OCI-LY3 (cell line): ENCODE measurements at regions not wholly inside any gene's neighbourhood (a gene's known extent, or its start where the extent isn't known, plus 50 kb on each side); places are given as distances from the start of the nearest gene placed in this dataset.

Source experiments
- H2AFZ ChIP-seq: fragments of 200-600, 300-600 bp; shearing (Covaris generic); 2 replicates; pipeline ENCODE4 v1.6.0; 2014; ENCODE audit warnings: antibody characterized with exemption, low read depth, low read length
- H3K27ac ChIP-seq: fragments of 200-600, 300-600 bp; sonication (generic); 2 replicates; pipeline ENCODE4 v1.5.1; 2014; ENCODE audit warnings: mild to moderate bottlenecking, low read length, moderate library complexity, mixed read lengths
- H3K27me3 ChIP-seq: fragments of 200-600, 300-600 bp; sonication (generic); 2 replicates; pipeline ENCODE4 v1.6.1; 2014; ENCODE audit warnings: low read depth, low read length, mixed read lengths
- H3K36me3 ChIP-seq: fragments of 200-600, 300-600 bp; sonication (generic); replicated peaks from 2 replicates; pipeline ENCODE3; 2014; ENCODE audit warnings: low read depth, low read length, mixed read lengths
- H3K4me1 ChIP-seq: fragments of 300-600, 200-600 bp; sonication (generic); 2 replicates; pipeline ENCODE4 v1.6.1; 2014; ENCODE audit warnings: low read length, mixed read lengths
- H3K4me2 ChIP-seq: fragments of 200-600, 300-600 bp; sonication (generic); 2 replicates; pipeline ENCODE4 v1.6.1; 2014; ENCODE audit warnings: low read length, mixed read lengths
- H3K4me3 ChIP-seq: fragments of 300-600, 200-600 bp; sonication (generic); 2 replicates; pipeline ENCODE4 v1.5.1; 2014; ENCODE audit warnings: antibody characterized with exemption, mild to moderate bottlenecking, low read length, moderate library complexity
- H3K79me2 ChIP-seq: fragments of 300-600, 200-600 bp; shearing (Covaris generic); 2 replicates; pipeline ENCODE4 v1.6.1; 2014; ENCODE audit warnings: mild to moderate bottlenecking, low read length, mixed read lengths
- H3K9ac ChIP-seq: fragments of 300-600, 200-600 bp; shearing (Covaris generic); 2 replicates; pipeline ENCODE4 v1.6.0; 2014; ENCODE audit warnings: mild to moderate bottlenecking, low read length, moderate library complexity
- H3K9me3 ChIP-seq: fragments of 200-600, 300-600 bp; shearing (Covaris generic); 2 replicates; pipeline ENCODE4 v1.6.1; 2014; ENCODE audit warnings: low read length, mixed read lengths; ENCODE audit not compliant: insufficient read depth
- H4K20me1 ChIP-seq: fragments of 200-600, 300-600 bp; sonication (generic); 2 replicates; pipeline ENCODE4 v1.6.1; 2016; ENCODE audit warnings: low read length, mixed read lengths; ENCODE audit not compliant: insufficient read depth
- EZH2phosphoT487 ChIP-seq: fragments of 200-600 bp; shearing (Covaris generic); IDR thresholded peaks from 2 replicates; pipeline ENCODE4 v1.6.1; 2018; ENCODE audit warnings: antibody characterized with exemption, mixed run types, low read depth
- TF ChIP-seq, protein P1 (sequence below): fragments of 200-600, 300-600 bp; sonication (generic); IDR thresholded peaks from 2 replicates; pipeline ENCODE4 v1.5.1; 2014; ENCODE audit warnings: antibody characterized with exemption, low read length, low read depth

DNA sequence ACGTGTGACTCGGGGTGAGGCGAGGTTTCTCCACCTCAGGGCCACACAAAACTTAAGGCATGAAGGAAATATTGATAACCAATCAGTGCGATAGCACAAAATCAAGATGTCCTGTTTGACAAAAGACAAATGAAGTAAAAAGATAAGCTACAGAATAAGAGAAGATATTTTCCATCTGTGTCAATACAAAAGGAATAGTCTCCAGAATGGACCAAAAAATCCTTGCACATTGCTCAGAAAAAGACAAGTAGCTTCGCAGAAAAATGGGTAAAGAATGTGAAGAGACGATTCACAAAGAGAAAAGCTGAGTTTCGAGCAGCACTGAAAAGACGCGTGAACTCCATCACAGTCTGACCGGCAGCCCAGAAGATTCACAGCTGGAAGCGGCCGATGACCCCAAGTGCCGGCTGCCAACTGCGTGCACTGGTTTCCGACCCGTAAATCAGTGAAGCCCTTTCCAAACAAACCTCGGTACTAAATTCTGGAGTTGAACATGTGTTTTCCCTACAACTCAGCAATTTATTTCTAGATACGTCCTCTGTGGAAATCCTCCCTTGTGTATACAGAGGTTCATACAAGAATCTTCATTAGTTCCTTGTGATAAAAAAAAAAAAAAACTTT is 308.4 kb downstream of the BRD1 start:
- H3K4me3 ChIP-seq, result no peak overlapping the region
- H3K27ac ChIP-seq, result no peak overlapping the region
- 0 out of 2 replicates have a peak, but pooled peaks cover 2% of the 10 kb centered on the region for H4K20me1 ChIP-seq
- H2AFZ ChIP-seq, result no peak overlapping the region
- H3K4me2 ChIP-seq, result no peak overlapping the region
- no peaks in the 10 kb centered on the region for H3K4me1 ChIP-seq
- no peak overlapping the region for H3K9ac ChIP-seq
- no peaks in the 10 kb centered on the region for H3K79me2 ChIP-seq
- H3K9me3 ChIP-seq, result no peaks in the 10 kb centered on the region
- H3K27me3 ChIP-seq, result no peaks in the 10 kb centered on the region
- no peaks in the 10 kb centered on the region for H3K36me3 ChIP-seq
- TF ChIP-seq EZH2phosphoT487, result no peak
- TF ChIP-seq, protein P1, sequence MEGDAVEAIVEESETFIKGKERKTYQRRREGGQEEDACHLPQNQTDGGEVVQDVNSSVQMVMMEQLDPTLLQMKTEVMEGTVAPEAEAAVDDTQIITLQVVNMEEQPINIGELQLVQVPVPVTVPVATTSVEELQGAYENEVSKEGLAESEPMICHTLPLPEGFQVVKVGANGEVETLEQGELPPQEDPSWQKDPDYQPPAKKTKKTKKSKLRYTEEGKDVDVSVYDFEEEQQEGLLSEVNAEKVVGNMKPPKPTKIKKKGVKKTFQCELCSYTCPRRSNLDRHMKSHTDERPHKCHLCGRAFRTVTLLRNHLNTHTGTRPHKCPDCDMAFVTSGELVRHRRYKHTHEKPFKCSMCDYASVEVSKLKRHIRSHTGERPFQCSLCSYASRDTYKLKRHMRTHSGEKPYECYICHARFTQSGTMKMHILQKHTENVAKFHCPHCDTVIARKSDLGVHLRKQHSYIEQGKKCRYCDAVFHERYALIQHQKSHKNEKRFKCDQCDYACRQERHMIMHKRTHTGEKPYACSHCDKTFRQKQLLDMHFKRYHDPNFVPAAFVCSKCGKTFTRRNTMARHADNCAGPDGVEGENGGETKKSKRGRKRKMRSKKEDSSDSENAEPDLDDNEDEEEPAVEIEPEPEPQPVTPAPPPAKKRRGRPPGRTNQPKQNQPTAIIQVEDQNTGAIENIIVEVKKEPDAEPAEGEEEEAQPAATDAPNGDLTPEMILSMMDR, result no peak

DNA sequence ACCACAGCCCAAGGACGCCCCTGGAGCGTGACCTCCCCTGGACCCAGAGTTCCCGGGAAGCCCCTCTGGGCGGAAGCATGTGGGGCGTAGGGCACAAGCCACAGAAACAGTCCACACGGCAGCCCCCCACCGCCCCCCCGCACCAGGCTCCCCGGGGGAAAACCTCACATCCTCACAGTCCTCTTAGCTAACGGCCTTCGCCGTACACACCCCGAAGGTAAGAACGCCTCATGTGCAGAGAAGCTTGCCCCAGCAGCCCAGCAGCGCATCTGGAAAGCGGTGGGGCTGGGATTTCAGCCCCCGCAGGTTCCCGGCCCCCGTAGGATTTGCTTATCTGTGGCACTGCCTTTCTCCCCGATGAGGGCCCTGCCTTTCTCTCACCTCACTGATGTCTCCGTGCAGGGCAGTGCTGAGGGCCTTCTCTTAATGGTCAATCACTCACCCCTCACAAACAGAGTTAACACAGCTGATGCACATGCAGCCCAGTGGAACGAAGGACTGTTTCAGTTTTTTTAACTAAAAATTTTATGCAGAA is 309.2 kb downstream of the BRD1 start:
- Histone ChIP-seq H3K4me2 (no peak overlapping the region), H2AFZ (no peak overlapping the region), H3K4me3 (no peak overlapping the region), H3K9ac (no peak overlapping the region), H3K9me3 (no peaks in the 10 kb centered on the region), H4K20me1 (no peaks in the 10 kb centered on the region), H3K4me1 (no peaks in the 10 kb centered on the region), H3K27me3 (no peaks in the 10 kb centered on the region), H3K27ac (no peak overlapping the region), H3K36me3 (no peaks in the 10 kb centered on the region), H3K79me2 (no peaks in the 10 kb centered on the region)
- no peak for TF ChIP-seq EZH2phosphoT487
- TF ChIP-seq, protein P1, result no peak

DNA sequence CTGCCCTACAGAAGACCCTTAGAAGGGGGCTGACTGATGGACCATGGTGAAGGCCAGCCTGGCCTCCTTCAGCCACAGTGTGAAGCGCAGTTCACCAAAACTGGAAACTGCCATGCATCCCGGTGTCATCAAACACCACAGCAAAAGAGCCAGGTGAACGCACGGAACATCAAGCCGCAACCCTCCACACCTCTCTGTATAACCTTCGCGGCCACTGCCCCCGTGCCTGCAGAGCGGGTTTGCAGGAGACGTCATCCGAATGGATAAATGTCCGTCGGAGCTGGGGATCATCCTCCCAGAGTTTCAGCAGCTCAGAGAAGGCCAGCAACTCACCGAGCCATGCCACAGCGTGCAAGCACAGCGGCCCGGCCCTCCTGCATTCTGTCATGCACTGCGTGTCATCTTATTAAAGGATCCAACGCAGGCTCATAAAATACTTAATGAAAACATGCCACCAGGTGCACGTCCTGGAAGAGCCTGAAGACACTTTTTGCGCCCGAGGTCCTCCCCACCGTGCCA is 309.9 kb downstream of the BRD1 start:
- H2AFZ ChIP-seq, result no peak overlapping the region
- H3K27me3 ChIP-seq, result no peaks in the 10 kb centered on the region
- no peaks in the 10 kb centered on the region for H3K36me3 ChIP-seq
- H3K4me1 ChIP-seq, result no peaks in the 10 kb centered on the region
- H3K9ac ChIP-seq, result no peak overlapping the region
- no peak for TF ChIP-seq EZH2phosphoT487
- TF ChIP-seq, protein P1, result no peak
- no peaks in the 10 kb centered on the region for H4K20me1 ChIP-seq
- H3K9me3 ChIP-seq, result no peaks in the 10 kb centered on the region
- no peak overlapping the region for H3K4me3 ChIP-seq
- H3K79me2 ChIP-seq, result no peaks in the 10 kb centered on the region
- H3K27ac ChIP-seq, result no peak overlapping the region
- H3K4me2 ChIP-seq, result no peak overlapping the region

DNA sequence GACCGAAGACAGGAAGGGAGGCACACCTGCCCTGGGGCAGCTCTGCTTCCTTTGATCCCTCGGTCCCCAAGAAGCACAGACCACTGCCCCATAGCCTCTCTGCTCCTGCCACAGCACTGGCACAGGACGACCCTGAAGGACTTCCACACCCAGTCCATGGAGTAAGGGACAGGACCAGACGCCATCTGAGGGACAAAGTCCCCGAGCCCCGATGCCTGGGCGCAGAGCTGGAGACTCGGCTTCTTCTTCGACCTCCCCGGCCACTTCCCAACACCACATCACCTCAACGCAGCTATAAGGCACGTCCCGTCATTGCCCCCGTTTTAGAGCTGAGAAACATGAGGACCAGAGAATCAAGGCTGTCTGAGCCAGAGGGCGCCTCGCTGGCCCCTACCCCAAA is 310.5 kb downstream of the BRD1 start:
- Histone ChIP-seq H3K36me3 (peaks cover 3% of the 10 kb centered on the region), H3K4me2 (no peak overlapping the region), H2AFZ (no peak overlapping the region), H3K27me3 (no peaks in the 10 kb centered on the region), H3K79me2 (no peaks in the 10 kb centered on the region), H4K20me1 (no peaks in the 10 kb centered on the region), H3K9ac (no peak overlapping the region), H3K4me1 (no peaks in the 10 kb centered on the region), H3K4me3 (no peak overlapping the region), H3K9me3 (no peaks in the 10 kb centered on the region), H3K27ac (no peak overlapping the region)
- no peak for TF ChIP-seq EZH2phosphoT487
- TF ChIP-seq, protein P1, result no peak
